K562 (cell line): ENCODE measurements at regions not wholly inside any gene's neighbourhood (a gene's known extent, or its start where the extent isn't known, plus 50 kb on each side); places are given as distances from the start of the nearest gene placed in this dataset.

Experiments
- TF ChIP-seq, protein P1 (sequence below): fragments of 450-650 bp; IDR thresholded peaks from 2 replicates; pipeline ENCODE4 v1.6.1; 2016; ENCODE audit warnings: mild to moderate bottlenecking, moderate library complexity
- TF ChIP-seq, protein P2 (sequence below): IDR thresholded peaks from 3 replicates; pipeline ENCODE4 v1.6.1; 2011; ENCODE audit warnings: borderline replicate concordance, mild to moderate bottlenecking; ENCODE audit not compliant: insufficient read length, insufficient read depth

DNA sequence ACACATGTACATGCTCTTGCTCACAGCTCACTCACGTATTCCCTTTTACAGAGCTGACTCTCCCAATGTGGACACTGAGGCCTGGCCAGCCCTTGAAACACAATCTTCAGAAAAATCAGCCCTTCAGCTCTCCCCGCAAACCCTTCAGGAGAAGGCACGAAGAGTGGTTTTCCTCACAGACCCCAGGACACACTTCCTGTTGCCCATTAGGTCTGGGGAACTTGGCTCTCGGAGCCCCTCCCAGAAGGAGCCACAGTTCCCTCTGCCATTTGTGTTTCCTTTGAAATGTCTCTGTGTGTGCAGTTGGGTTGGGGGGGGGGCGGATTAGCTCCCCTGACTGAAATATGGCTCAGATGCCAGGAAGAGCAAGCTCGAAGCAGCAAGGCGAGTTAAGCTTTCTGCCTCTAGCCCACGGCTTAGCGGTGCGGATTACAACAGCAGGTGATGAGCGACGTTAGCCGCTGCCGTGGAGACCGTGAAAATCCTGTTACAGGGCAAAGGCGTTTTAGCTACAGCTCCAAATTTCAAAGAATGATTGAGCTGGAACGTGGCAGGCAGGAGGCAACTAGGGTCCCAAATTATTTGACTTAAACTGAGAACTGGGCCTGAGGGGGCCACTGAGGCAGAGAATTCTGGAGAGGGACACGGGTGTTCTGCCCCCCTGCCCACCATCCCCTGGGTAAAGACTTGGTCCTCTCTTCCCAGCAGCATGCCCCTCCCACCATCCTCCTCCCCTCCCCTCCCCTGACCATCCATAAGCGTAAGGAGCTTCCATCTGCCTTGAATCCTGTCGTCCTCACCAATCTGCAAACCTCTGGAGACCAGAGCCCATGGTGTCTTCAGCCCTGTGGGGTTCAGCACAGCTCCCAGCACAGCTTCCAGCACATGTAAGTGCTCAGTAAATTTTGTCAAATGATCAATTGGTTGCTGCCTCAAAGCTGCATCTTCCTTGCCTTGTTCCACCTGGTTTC is 598.6 kb downstream of the BUD13 start (continued):
- TF ChIP-seq, protein P1, sequence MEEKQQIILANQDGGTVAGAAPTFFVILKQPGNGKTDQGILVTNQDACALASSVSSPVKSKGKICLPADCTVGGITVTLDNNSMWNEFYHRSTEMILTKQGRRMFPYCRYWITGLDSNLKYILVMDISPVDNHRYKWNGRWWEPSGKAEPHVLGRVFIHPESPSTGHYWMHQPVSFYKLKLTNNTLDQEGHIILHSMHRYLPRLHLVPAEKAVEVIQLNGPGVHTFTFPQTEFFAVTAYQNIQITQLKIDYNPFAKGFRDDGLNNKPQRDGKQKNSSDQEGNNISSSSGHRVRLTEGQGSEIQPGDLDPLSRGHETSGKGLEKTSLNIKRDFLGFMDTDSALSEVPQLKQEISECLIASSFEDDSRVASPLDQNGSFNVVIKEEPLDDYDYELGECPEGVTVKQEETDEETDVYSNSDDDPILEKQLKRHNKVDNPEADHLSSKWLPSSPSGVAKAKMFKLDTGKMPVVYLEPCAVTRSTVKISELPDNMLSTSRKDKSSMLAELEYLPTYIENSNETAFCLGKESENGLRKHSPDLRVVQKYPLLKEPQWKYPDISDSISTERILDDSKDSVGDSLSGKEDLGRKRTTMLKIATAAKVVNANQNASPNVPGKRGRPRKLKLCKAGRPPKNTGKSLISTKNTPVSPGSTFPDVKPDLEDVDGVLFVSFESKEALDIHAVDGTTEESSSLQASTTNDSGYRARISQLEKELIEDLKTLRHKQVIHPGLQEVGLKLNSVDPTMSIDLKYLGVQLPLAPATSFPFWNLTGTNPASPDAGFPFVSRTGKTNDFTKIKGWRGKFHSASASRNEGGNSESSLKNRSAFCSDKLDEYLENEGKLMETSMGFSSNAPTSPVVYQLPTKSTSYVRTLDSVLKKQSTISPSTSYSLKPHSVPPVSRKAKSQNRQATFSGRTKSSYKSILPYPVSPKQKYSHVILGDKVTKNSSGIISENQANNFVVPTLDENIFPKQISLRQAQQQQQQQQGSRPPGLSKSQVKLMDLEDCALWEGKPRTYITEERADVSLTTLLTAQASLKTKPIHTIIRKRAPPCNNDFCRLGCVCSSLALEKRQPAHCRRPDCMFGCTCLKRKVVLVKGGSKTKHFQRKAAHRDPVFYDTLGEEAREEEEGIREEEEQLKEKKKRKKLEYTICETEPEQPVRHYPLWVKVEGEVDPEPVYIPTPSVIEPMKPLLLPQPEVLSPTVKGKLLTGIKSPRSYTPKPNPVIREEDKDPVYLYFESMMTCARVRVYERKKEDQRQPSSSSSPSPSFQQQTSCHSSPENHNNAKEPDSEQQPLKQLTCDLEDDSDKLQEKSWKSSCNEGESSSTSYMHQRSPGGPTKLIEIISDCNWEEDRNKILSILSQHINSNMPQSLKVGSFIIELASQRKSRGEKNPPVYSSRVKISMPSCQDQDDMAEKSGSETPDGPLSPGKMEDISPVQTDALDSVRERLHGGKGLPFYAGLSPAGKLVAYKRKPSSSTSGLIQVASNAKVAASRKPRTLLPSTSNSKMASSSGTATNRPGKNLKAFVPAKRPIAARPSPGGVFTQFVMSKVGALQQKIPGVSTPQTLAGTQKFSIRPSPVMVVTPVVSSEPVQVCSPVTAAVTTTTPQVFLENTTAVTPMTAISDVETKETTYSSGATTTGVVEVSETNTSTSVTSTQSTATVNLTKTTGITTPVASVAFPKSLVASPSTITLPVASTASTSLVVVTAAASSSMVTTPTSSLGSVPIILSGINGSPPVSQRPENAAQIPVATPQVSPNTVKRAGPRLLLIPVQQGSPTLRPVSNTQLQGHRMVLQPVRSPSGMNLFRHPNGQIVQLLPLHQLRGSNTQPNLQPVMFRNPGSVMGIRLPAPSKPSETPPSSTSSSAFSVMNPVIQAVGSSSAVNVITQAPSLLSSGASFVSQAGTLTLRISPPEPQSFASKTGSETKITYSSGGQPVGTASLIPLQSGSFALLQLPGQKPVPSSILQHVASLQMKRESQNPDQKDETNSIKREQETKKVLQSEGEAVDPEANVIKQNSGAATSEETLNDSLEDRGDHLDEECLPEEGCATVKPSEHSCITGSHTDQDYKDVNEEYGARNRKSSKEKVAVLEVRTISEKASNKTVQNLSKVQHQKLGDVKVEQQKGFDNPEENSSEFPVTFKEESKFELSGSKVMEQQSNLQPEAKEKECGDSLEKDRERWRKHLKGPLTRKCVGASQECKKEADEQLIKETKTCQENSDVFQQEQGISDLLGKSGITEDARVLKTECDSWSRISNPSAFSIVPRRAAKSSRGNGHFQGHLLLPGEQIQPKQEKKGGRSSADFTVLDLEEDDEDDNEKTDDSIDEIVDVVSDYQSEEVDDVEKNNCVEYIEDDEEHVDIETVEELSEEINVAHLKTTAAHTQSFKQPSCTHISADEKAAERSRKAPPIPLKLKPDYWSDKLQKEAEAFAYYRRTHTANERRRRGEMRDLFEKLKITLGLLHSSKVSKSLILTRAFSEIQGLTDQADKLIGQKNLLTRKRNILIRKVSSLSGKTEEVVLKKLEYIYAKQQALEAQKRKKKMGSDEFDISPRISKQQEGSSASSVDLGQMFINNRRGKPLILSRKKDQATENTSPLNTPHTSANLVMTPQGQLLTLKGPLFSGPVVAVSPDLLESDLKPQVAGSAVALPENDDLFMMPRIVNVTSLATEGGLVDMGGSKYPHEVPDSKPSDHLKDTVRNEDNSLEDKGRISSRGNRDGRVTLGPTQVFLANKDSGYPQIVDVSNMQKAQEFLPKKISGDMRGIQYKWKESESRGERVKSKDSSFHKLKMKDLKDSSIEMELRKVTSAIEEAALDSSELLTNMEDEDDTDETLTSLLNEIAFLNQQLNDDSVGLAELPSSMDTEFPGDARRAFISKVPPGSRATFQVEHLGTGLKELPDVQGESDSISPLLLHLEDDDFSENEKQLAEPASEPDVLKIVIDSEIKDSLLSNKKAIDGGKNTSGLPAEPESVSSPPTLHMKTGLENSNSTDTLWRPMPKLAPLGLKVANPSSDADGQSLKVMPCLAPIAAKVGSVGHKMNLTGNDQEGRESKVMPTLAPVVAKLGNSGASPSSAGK = no peak
- TF ChIP-seq, protein P2, sequence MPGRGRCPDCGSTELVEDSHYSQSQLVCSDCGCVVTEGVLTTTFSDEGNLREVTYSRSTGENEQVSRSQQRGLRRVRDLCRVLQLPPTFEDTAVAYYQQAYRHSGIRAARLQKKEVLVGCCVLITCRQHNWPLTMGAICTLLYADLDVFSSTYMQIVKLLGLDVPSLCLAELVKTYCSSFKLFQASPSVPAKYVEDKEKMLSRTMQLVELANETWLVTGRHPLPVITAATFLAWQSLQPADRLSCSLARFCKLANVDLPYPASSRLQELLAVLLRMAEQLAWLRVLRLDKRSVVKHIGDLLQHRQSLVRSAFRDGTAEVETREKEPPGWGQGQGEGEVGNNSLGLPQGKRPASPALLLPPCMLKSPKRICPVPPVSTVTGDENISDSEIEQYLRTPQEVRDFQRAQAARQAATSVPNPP = no peak
- TF ChIP-seq, all 486 proteins: peak for 0
